ENCODE measurements at regions not wholly inside any gene's neighbourhood (a gene's known extent, or its start where the extent isn't known, plus 50 kb on each side); places are given as distances from the start of the nearest gene placed in this dataset.

GRCh38 chr21:16750926-16751325, 761.9 kb upstream of the CXADR start:
- TF ChIP-seq CTCF (IDR thresholded peaks at IDR 0.05) (no peak), POLR2A (IDR thresholded peaks at IDR 0.05) (no peak)

All from heart left ventricle (tissue), 13 donors.